Body of pancreas (tissue), 4 donors: ENCODE measurements at regions not wholly inside any gene's neighbourhood (a gene's known extent, or its start where the extent isn't known, plus 50 kb on each side); places are given as distances from the start of the nearest gene placed in this dataset.

Experiments used
- ATAC-seq: fragments of 150-250 bp; one replicate; pipeline ENCODE4 v1.9.1; 2016
- DNase-seq, 4 donors: peaks; one replicate each; pipeline ENCODE4 v3.0.0-alpha.2; 2019
- H3K27ac ChIP-seq, 4 donors: fragments of 200-600 bp; sonication (generic); 1 replicate in 3 of 4; 2 replicates in 1 of 4; pipeline versions ENCODE4 v1.5.1 to v1.6.1; 2016 to 2019; ENCODE audit warnings: mild to moderate bottlenecking in 1 of 4, mixed read lengths in 1 of 4, moderate library complexity in 1 of 4
- H3K27me3 ChIP-seq, 2 donors: fragments of 200-600 bp; sonication (generic); one replicate each; pipeline ENCODE4 v1.6.0; 2016; ENCODE audit warnings: mild to moderate bottlenecking in 1 of 2
- H3K36me3 ChIP-seq, 2 donors: fragments of 200-600 bp; sonication (generic); replicated peaks in 1 of 2; 2 replicates each; pipeline ENCODE4 v1.5.1; 2016; ENCODE audit warnings: low read depth in 2 of 2; ENCODE audit not compliant: insufficient read depth in 1 of 2
- H3K4me1 ChIP-seq: fragments of 200-600 bp; sonication (generic); one replicate; pipeline ENCODE4 v1.6.0; 2016
- H3K4me3 ChIP-seq, 2 donors: fragments of 200-600 bp; sonication (generic); 1 replicate in 1 of 2; 2 replicates in 1 of 2; pipeline ENCODE4 v1.5.1; 2016 to 2019
- H3K9me3 ChIP-seq, 3 donors: fragments of 200-600 bp; sonication (generic); 1 replicate in 2 of 3; 2 replicates in 1 of 3; pipeline ENCODE4 v1.5.1; 2016
- POLR2A ChIP-seq, 3 donors: fragments of 450-650 bp; IDR thresholded peaks; one replicate each; pipeline ENCODE4 v1.6.1; 2016; ENCODE audit warnings: antibody characterized with exemption in 3 of 3, mild to moderate bottlenecking in 2 of 3
- WGBS, 2 donors: methylation state at CpG; one replicate each; pipeline ENCODE4 v1.1.5; 2017; 5-methylcytosine and 5-hydroxymethylcytosine counted together
- intact Hi-C: fragments of 100-400 bp; cut with DNase I; formaldehyde crosslinking; loops from one replicate; pipeline ENCODE4 v1.15.1; 2023
- TF ChIP-seq, protein P1 (sequence below), 7 experiments: fragments of 450-650 bp in 4 of 7; fragments of 200-600 bp in 3 of 7; sonication (generic) in 3 of 7; IDR thresholded peaks; one replicate each; pipeline ENCODE4 v1.5.1; 2016 to 2019; ENCODE audit warnings: antibody characterized with exemption in 7 of 7

DNA sequence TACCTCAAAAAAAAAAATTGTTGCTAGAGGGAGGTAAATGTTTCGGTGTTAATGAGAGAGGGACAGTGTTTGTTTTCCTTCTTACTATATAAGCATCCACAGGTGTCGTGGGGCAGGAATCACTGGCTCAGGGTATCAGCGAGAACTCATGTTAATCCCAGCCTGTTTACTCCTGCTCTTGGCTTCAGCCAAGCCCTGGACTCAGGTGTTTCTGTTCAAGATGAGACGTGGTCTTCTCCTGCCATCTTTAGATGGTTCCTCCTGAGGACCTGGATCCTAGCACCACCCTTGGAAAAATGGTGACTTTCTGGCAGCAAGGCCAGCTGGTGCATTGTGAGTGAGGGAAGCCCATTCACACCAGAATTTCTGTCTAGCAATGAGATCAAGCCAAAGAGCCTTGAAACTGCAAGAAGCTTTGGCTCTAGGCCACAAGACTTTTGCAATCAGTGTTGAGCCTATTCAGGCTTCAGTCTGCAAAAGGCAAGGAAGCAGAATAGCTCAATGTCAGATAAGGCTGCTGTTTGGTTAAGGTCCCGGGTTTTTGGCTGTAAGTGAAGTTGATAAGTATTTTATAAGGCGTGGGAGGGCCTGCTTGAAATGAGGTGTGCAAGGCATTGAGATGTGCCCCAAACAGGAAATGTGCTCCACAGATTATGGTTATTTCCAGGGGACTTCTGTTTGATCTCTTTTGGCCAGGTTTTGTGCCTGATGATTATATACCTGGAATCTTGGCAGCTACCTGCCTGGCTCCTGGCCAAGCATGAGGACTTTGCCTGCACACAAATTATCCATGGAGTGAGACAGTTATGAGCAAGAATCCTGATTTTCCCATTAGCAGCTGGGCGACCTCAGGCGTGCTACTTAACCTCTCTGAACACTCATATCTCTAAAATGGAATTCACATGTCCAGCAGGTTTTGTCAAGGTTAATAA lies 99.8 kb downstream of the TENT4A start:
- Histone ChIP-seq H3K9me3 (no peaks in the 10 kb centered on the region), H3K27ac (peak overlapping the region; percentile 13 to 62 (median 44)), H3K27me3 (no peaks in the 10 kb centered on the region), H3K36me3 (no peaks in the 10 kb centered on the region), H3K4me1 (peaks cover 17% of the 10 kb centered on the region), H3K4me3 (no peak overlapping the region)
- DNase-seq (peak; percentile 71 to 87 (median 78)), ATAC-seq (peak; percentile 89)
- intact Hi-C loops, result no loop called here
- TF ChIP-seq, protein P1, sequence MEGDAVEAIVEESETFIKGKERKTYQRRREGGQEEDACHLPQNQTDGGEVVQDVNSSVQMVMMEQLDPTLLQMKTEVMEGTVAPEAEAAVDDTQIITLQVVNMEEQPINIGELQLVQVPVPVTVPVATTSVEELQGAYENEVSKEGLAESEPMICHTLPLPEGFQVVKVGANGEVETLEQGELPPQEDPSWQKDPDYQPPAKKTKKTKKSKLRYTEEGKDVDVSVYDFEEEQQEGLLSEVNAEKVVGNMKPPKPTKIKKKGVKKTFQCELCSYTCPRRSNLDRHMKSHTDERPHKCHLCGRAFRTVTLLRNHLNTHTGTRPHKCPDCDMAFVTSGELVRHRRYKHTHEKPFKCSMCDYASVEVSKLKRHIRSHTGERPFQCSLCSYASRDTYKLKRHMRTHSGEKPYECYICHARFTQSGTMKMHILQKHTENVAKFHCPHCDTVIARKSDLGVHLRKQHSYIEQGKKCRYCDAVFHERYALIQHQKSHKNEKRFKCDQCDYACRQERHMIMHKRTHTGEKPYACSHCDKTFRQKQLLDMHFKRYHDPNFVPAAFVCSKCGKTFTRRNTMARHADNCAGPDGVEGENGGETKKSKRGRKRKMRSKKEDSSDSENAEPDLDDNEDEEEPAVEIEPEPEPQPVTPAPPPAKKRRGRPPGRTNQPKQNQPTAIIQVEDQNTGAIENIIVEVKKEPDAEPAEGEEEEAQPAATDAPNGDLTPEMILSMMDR (IDR thresholded peaks at IDR 0.05), result no peak
- no peak for TF ChIP-seq POLR2A (IDR thresholded peaks at IDR 0.05)
- WGBS, 2 donors, result 7 to 28% methylated on average over 7 to 8 of the region's 8 CpGs

DNA sequence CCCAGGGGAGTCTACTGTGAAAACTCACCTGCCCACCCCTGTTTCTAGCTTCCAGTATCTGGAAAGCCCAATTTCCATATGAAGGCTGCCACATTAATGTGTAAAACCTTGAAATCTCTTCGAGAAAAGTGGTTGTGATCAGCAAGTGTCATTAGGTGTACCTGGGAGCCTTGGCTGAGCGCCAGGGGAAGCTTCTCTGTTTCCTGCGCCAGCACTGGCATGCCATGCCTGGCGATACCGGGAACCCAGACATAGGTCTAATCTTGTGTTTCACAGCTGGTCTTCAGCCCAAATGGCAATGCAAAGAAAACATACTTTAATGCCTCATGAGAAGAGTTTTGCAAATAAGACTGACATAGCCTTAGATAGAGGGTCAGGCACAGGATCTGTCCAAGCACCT lies 101.6 kb downstream of the TENT4A start:
- intact Hi-C loops, result no loop called here
- Histone ChIP-seq H3K36me3 (no peaks in the 10 kb centered on the region), H3K9me3 (no peaks in the 10 kb centered on the region), H3K4me1 (peaks cover 17% of the 10 kb centered on the region), H3K27me3 (no peaks in the 10 kb centered on the region), H3K4me3 (no peak overlapping the region), H3K27ac (no peak overlapping the region)
- TF ChIP-seq POLR2A (IDR thresholded peaks at IDR 0.05), result no peak
- TF ChIP-seq, protein P1 (IDR thresholded peaks at IDR 0.05), result no peak
- 59% methylated on average over 4 to 5 of the region's 5 CpGs for WGBS, 2 donors
- DNase-seq (no peak), ATAC-seq (no peak)

DNA sequence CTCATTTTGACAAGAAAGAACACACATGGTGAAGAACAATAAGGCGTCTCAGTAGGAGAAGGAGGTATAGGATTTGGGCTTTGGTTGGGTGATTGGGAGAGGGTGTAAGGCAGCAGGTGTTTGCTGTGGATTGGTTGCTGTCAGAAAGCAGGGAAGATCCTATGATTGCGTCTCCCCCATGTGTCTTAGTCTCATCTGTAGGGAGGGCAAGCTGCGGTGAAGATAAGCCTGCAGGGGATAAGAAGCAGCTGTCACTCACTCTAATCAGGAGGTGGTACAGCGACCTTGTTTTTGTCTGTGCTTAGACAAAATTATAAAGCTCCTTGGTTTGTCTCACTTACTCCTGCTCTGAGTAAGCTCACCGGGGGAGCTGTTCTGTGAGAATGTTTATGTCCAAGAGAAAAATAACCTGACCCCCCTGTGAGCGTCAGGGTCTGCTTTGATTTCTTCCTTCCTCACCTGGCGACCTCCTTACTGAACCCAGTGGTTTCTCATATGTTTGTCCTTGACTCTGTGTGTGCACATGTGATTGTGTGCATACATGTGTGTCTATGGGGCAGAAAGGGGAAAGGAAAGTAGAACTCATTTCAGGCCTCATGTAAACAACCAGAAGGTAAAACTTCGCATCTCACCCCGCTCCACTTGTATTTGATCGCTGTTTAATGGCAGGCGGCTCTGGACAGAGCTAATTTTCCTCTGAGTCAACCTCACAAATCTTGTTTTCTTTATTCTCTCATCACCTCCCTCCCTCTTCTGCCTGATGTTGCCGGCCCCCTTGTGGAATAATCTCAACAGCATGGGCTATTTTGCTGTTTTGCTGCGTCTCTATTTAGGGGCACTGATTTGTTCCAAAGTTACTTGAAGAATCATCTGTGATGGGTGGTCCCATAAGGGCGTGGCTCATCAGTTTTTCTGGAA lies 105.6 kb downstream of the TENT4A start:
- WGBS, 2 donors, result 29 to 31% methylated on average over 14 of the region's 14 CpGs
- no peaks in the 10 kb centered on the region for H3K27me3 ChIP-seq
- no peak overlapping the region for H3K4me3 ChIP-seq
- H3K4me1 ChIP-seq, result peaks cover 2% of the 10 kb centered on the region
- intact Hi-C loops, result no loop called here
- H3K9me3 ChIP-seq, result peaks cover 0 to 4% (median 0%) of the 10 kb centered on the region in 3 donors
- TF ChIP-seq, protein P1 (IDR thresholded peaks at IDR 0.05), result no peak
- no peaks in the 10 kb centered on the region for H3K36me3 ChIP-seq
- H3K27ac ChIP-seq, result no peak overlapping the region
- DNase-seq (no peak), ATAC-seq (no peak)

DNA sequence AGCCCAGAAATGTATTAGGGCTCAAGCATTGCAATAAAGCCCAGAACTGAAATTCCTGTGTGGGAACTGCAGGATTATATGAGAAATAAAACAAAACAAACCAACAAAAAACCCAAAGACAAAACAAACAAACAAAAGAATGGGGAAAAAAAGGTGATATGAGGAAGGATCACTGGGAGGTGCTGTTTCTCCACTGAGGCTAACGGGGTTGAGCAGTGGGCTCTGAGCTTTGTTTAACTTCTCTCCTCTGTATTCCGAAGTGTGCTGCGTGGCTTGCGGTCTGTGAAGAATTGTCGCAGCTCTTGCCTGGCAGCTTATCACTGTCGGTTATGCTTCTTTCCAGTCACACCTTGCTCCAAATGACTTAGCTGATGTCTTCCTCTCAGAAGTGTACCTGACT lies 106.3 kb downstream of the TENT4A start:
- H3K36me3 ChIP-seq, result no peaks in the 10 kb centered on the region
- H3K4me1 ChIP-seq, result no peaks in the 10 kb centered on the region
- DNase-seq, result no peak
- TF ChIP-seq, protein P1 (IDR thresholded peaks at IDR 0.05), result peak in 3 of 7 experiments; percentile 20 to 29 (median 25)
- TF ChIP-seq POLR2A (IDR thresholded peaks at IDR 0.05), result no peak
- intact Hi-C loops, result no loop called here
- no peak overlapping the region for H3K27ac ChIP-seq
- H3K9me3 ChIP-seq, result peaks cover 0 to 4% (median 0%) of the 10 kb centered on the region in 3 donors
- no peak overlapping the region for H3K4me3 ChIP-seq
- no peaks in the 10 kb centered on the region for H3K27me3 ChIP-seq
- no peak for ATAC-seq
- 14 to 20% methylated on average over 6 of the region's 6 CpGs for WGBS, 2 donors
